ENCODE measurements at regions not wholly inside any gene's neighbourhood (a gene's known extent, or its start where the extent isn't known, plus 50 kb on each side); places are given as distances from the start of the nearest gene placed in this dataset.

GRCh38 chr4:147138171-147138570 lies 192.5 kb upstream of the TTC29 start:
- TF ChIP-seq CTCF (IDR thresholded peaks at IDR 0.05 in 8 of 11, conservative IDR thresholded peaks at IDR 0.05 in 3 of 11) (no peak), POLR2A (IDR thresholded peaks at IDR 0.05) (no peak), POLR2AphosphoS5 (IDR thresholded peaks at IDR 0.05) (no peak)
